Fibroblast of pulmonary artery (primary cell): ENCODE measurements at regions not wholly inside any gene's neighbourhood (a gene's known extent, or its start where the extent isn't known, plus 50 kb on each side); places are given as distances from the start of the nearest gene placed in this dataset.

Experiments used
- DNase-seq: peaks from one replicate; pipeline ENCODE4 v3.0.0-alpha.2; 2010; ENCODE audit warnings: low read depth
- H3K4me3 ChIP-seq: replicated peaks from 2 replicates; pipeline ENCODE4 v1.5.1; 2011; ENCODE audit warnings: low read depth, mild to moderate bottlenecking, control low read depth, low read length, moderate library complexity
- TF ChIP-seq, protein P1 (sequence below): IDR thresholded peaks from 2 replicates; pipeline ENCODE4 v1.5.1; 2011; ENCODE audit warnings: mild to moderate bottlenecking, control low read depth, low read length, inconsistent platforms; ENCODE audit errors: missing control alignments

DNA sequence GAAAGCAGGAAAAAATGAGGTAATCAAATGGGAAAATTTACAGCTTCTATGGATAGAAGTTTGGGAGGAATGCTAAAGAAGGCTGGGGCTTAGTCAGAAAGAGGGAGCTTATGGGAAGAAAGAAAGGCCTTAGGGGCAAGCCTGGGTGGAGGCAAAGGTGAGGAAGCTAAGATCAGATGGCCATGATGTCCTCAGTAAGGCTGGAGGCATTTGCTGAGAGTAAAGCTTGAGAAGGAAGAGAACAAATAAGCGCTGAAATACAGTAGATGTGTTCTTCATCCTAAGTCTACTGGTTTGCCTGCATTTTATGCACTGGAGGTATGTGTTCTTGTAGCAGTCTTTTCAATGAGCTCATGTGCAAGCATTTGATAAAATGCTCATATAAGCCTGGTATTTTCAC is 355.4 kb downstream of the BRINP2 start:
- TF ChIP-seq, protein P1, sequence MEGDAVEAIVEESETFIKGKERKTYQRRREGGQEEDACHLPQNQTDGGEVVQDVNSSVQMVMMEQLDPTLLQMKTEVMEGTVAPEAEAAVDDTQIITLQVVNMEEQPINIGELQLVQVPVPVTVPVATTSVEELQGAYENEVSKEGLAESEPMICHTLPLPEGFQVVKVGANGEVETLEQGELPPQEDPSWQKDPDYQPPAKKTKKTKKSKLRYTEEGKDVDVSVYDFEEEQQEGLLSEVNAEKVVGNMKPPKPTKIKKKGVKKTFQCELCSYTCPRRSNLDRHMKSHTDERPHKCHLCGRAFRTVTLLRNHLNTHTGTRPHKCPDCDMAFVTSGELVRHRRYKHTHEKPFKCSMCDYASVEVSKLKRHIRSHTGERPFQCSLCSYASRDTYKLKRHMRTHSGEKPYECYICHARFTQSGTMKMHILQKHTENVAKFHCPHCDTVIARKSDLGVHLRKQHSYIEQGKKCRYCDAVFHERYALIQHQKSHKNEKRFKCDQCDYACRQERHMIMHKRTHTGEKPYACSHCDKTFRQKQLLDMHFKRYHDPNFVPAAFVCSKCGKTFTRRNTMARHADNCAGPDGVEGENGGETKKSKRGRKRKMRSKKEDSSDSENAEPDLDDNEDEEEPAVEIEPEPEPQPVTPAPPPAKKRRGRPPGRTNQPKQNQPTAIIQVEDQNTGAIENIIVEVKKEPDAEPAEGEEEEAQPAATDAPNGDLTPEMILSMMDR: no peak
- H3K4me3 ChIP-seq: no peak overlapping the region
- no peak for DNase-seq

DNA sequence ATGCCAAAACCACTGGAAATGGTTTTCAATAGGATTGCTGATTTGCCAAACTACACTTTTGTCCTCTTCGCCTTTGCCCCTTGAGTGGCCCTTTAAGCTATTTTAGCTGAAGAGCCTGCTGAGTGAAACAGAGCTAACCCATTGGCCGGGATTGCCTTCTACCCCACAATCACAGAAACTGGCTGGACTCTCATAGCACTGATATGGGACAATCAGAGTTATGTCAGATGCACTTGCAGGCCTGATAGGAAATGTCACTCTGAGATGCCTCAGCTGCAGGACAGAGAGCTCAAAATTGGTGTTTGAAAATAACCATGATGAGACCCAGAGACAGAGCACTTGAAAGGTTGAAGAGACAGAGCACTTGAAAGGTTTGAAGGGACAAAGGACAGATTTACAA is 354.4 kb downstream of the BRINP2 start:
- no peak for DNase-seq
- TF ChIP-seq, protein P1: no peak
- H3K4me3 ChIP-seq: no peak overlapping the region

DNA sequence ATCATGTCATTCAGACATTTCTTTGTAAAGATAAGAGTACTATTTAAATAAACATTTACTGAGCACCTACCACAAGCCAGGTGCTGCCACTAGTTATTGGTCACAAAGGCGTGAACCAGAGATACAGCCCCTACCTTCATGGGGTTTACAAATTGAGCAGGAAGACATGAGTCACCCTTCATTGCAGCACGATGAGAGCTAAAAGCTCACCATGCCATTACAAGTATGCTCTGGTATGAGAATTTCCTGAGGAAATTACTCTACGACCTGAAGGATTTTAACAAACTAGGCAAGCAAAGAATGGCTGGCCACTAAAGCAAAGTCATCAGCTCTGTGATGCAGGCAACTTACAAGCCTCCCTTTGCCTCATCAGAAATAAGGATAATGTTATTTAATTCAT is 346.8 kb downstream of the BRINP2 start:
- peak; percentile 62 for DNase-seq
- H3K4me3 ChIP-seq: no peak overlapping the region
- TF ChIP-seq, protein P1: no peak

DNA sequence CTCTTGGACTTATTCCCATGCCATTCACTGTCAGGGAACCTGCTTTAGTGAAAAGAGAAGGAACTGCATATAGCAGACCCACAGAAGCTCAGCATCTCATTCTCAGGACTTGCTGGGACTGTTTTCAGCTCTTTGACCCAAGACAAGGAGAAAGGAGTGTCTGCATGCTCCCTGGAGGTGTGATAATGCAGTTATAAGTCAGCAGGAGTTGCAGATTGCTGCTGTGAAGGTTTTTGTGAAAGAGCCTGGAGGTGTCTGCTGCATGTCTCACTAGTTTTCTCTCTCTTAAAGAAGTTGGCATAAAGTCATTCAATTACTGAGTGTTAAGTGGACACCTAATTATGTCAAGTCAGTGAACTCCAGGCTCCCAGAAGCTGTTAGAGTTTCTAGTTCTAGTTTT is 343.4 kb downstream of the BRINP2 start:
- TF ChIP-seq, protein P1: no peak
- H3K4me3 ChIP-seq: no peak overlapping the region
- no peak for DNase-seq

DNA sequence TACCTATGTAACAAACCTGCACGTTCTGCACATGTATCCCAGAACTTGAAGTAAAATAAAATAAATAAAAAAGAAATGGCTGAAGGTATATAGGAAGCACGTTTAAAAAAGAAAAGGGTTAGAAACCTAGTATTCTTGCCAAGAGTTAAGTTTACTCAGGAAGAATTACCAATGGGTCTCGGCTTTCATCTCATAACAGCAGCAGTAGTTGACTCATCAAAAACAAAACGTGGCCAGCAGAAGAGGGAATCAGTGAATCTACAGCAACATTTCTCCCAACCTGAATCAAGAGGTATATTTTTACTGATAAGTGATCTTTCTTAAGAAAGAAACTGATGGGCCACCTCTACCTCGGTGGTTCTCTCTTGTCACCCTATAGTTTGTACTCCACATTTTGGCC is 340.3 kb downstream of the BRINP2 start:
- TF ChIP-seq, protein P1: no peak
- no peak overlapping the region for H3K4me3 ChIP-seq
- no peak for DNase-seq

DNA sequence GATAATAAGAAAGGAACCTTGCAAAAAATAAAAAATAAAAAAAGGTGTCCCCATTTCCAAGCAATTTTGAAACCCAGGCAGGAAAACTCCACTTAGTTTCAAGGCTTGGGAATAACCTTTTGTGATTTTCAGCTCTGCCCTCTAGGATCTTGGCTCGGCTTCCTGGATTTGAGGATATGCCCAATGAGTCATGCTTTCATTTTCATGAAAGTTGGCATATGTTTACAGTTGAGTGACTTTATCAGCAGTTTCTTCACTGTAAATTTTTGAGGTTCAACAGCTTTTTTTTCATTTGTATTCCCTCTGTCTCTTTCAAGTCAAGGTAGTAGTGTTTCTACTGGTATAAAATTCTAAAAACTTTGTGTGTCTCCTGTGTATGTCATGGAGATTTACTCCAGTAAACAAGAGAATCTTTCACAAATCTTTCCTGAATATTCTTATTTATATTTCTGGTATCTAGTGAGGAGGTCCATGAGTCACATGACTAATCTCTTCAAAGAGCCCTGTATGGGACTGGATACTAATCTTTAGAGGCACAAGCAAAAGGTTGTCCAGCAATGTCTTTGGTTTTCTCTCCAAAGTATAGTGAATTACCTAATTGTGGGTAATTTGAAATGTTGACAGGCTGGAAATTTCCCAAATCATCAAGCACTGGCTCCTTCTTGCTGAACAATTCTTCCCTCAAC is 335.3 kb downstream of the BRINP2 start:
- peak; percentile 7 for DNase-seq
- H3K4me3 ChIP-seq: no peak overlapping the region
- TF ChIP-seq, protein P1: no peak

DNA sequence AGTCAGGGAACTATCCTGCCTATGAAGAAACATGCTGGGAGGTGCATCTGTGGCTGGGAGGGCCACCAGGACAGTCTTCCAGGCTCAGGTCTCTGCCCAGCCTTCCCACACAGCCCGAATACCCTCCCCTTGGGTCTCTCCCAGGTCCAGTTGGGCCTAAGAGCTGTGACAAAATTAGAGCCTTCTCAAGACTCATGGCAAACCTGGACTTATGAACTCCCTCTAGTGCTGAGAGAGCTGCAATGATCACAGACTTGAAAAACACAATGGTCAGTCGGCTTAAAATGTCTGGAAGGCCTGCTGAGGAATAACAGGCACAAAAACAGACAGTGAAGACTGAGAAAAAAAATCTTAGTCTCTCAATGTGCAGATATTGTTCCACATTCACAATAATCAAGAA is 325.1 kb downstream of the BRINP2 start:
- TF ChIP-seq, protein P1: no peak
- no peak for DNase-seq
- H3K4me3 ChIP-seq: no peak overlapping the region
